K562 (cell line): ENCODE measurements at regions not wholly inside any gene's neighbourhood (a gene's known extent, or its start where the extent isn't known, plus 50 kb on each side); places are given as distances from the start of the nearest gene placed in this dataset.
A peak's percentile ranks its signal among the peaks of the same experiment; 100 is the strongest.

Source experiments
- ATF3 ChIP-seq, 2 experiments: fragments of 450-650 bp in 1 of 2; sonication (generic) in 1 of 2; formaldehyde crosslinking in 1 of 2; IDR thresholded peaks in 1 of 2; conservative IDR thresholded peaks in 1 of 2; 2 replicates each; pipeline versions ENCODE4 v1.6.1 to v1.8.1; 2016 to 2023; ENCODE audit warnings: mild to moderate bottlenecking in 2 of 2, moderate library complexity in 2 of 2, inconsistent platforms in 1 of 2, missing genetic modification reagents in 1 of 2
- BHLHE40 ChIP-seq: IDR thresholded peaks from 2 replicates; pipeline ENCODE4 v1.6.1; 2011; ENCODE audit warnings: low read length, improper control_type of control experiment
- BRF1 ChIP-seq: IDR thresholded peaks from 3 replicates; pipeline ENCODE4 v1.6.1; 2011; ENCODE audit warnings: borderline replicate concordance, mild to moderate bottlenecking; ENCODE audit not compliant: insufficient read length; ENCODE audit errors: extremely low read depth
- CEBPB ChIP-seq: fragments of 450-650 bp; IDR thresholded peaks from 2 replicates; pipeline ENCODE4 v1.6.1; 2016; ENCODE audit warnings: missing genetic modification characterization, missing compliant biosample characterization
- FOXM1 ChIP-seq, 2 experiments: fragments of 450-650 bp in 1 of 2; sonication (generic) in 1 of 2; formaldehyde crosslinking in 1 of 2; IDR thresholded peaks; 2 replicates each; pipeline versions ENCODE4 v1.6.1 to v1.9.0; 2017 to 2022; ENCODE audit warnings: low read depth in 2 of 2, mild to moderate bottlenecking in 2 of 2, missing genetic modification reagents in 1 of 2, moderate library complexity in 1 of 2
- FUS ChIP-seq: fragments of 200-400 bp; formaldehyde crosslinking; optimal IDR thresholded peaks from 2 replicates; pipeline ENCODE3; 2017; ENCODE audit warnings: low read depth, low read length
- GABPB1 ChIP-seq: sonication (generic); formaldehyde crosslinking; IDR thresholded peaks from 2 replicates; pipeline ENCODE4 v1.8.0; 2022; ENCODE audit warnings: mild to moderate bottlenecking, missing genetic modification reagents
- ILF3 ChIP-seq: fragments of 450-650 bp; IDR thresholded peaks from 2 replicates; pipeline ENCODE4 v1.6.1; 2018; ENCODE audit warnings: antibody characterized with exemption, mild to moderate bottlenecking, moderate library complexity, borderline replicate concordance
- L3MBTL2 ChIP-seq: fragments of 450-650 bp; IDR thresholded peaks from 2 replicates; pipeline ENCODE4 v1.6.1; 2016; ENCODE audit warnings: mild to moderate bottlenecking, moderate library complexity
- PKNOX1 ChIP-seq: fragments of 450-650 bp; IDR thresholded peaks from 2 replicates; pipeline ENCODE4 v1.6.1; 2016
- TAF1 ChIP-seq: IDR thresholded peaks from 2 replicates; pipeline ENCODE4 v1.6.1; 2011; ENCODE audit warnings: mild to moderate bottlenecking, low read length, moderate library complexity; ENCODE audit not compliant: insufficient read depth, control insufficient read depth, severe bottlenecking; ENCODE audit errors: extremely low read depth
- TF ChIP-seq, protein P1 (sequence below): fragments of 450-650 bp; formaldehyde crosslinking; IDR thresholded peaks from 2 replicates; pipeline ENCODE4 v1.4.0; 2022; ENCODE audit warnings: mild to moderate bottlenecking, moderate library complexity
- TF ChIP-seq, protein P2 (sequence below), 2 experiments: IDR thresholded peaks in 1 of 2; conservative IDR thresholded peaks in 1 of 2; 2 replicates each; pipeline ENCODE4 v1.6.1; 2016; ENCODE audit warnings: low read depth in 2 of 2, mild to moderate bottlenecking in 1 of 2, missing compliant biosample characterization in 1 of 2, missing genetic modification characterization in 1 of 2, moderate library complexity in 1 of 2

DNA sequence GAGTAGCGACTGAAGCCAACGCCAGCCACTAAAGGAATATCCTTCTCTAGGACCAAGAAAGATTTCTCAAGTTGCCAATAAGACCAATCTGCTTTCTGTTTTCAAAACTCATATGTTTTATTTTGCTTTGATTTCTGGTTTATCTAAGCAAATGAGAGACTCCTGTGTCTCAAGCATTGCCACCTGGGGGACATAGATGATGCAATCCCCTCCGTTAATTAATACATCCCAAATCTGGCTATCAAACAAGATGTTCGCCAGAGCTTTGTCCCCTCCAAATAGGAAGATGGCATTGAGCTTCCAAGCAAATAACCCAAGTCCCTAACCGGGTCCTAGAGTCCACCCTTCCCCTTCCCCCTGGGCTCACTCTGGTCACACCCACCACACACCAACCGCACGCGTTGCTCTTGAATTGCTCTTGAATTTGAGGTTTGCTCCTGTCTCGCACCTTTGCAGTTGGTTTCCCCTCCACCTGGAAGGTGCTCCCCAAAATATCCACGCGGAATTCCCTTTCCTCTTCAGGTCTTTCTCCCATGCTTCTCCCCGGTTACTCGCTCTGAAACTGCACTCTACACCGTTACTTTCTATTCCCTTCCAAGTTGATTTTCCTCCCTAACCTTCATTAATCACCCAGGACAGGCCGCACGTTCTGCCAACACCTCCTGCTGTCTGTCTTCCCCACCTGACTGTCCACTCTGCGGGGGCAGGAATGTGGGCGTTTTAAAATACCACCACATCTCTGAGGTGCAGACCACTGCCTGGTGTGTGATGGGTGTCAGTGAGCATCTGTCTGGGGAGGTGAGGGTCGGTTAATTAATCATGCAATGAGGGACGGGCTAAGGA is 64.1 kb upstream of the RNF32 start (continued):
- TF ChIP-seq, protein P1, sequence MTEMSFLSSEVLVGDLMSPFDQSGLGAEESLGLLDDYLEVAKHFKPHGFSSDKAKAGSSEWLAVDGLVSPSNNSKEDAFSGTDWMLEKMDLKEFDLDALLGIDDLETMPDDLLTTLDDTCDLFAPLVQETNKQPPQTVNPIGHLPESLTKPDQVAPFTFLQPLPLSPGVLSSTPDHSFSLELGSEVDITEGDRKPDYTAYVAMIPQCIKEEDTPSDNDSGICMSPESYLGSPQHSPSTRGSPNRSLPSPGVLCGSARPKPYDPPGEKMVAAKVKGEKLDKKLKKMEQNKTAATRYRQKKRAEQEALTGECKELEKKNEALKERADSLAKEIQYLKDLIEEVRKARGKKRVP (CRISPR knock-in tag) = peak; percentile 61; the same call in 1 of the 2 replicates
- no peak for TF ChIP-seq FUS
- TF ChIP-seq BHLHE40 = peak; percentile 53
- TF ChIP-seq FOXM1 (IDR thresholded peaks at IDR 0.05; ENCODE audit: low read depth) = no peak
- TF ChIP-seq FOXM1 (CRISPR knock-in tag; IDR thresholded peaks at IDR 0.05; ENCODE audit: low read depth) = no peak
- TF ChIP-seq TAF1 = no peak
- no peak for TF ChIP-seq GABPB1 (CRISPR knock-in tag)
- TF ChIP-seq PKNOX1 = peak; percentile 59; the same call in 1 of the 2 replicates
- peak; percentile 46 for TF ChIP-seq CEBPB
- TF ChIP-seq, protein P2, sequence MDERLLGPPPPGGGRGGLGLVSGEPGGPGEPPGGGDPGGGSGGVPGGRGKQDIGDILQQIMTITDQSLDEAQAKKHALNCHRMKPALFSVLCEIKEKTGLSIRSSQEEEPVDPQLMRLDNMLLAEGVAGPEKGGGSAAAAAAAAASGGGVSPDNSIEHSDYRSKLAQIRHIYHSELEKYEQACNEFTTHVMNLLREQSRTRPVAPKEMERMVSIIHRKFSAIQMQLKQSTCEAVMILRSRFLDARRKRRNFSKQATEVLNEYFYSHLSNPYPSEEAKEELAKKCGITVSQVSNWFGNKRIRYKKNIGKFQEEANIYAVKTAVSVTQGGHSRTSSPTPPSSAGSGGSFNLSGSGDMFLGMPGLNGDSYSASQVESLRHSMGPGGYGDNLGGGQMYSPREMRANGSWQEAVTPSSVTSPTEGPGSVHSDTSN (CRISPR knock-in tag; IDR thresholded peaks at IDR 0.05; ENCODE audit: low read depth) = no peak
- TF ChIP-seq, protein P2 (tag; conservative IDR thresholded peaks at IDR 0.05; ENCODE audit: low read depth) = peak; percentile 58
- peak; percentile 71 for TF ChIP-seq ATF3 (IDR thresholded peaks at IDR 0.05)
- no peak for TF ChIP-seq ATF3 (CRISPR knock-in tag; conservative IDR thresholded peaks at IDR 0.05)
- TF ChIP-seq ILF3 = no peak
- no peak for TF ChIP-seq BRF1
- TF ChIP-seq L3MBTL2 = peak; percentile 36; the same call in 1 of the 2 replicates
